HG02840 (cell line): ENCODE measurements at regions not wholly inside any gene's neighbourhood (a gene's known extent, or its start where the extent isn't known, plus 50 kb on each side); places are given as distances from the start of the nearest gene placed in this dataset.

Source experiments
- ATAC-seq: cut with Tn5 transposase; IDR thresholded peaks from one replicate; pipeline ENCODE4 v1.9.1; 2021; ENCODE audit warnings: mild to moderate bottlenecking, moderate library complexity, moderate number of reproducible peaks; ENCODE audit not compliant: unreplicated experiment, low FRiP score

GRCh38 chr2:14182227-14182946 is 450.1 kb upstream of the LRATD1 start:
- ATAC-seq, result no peak

- ATAC-seq, result no peak
Measured at GRCh38 chr2:14185906-14186305, 446.6 kb upstream of the LRATD1 start.

- no peak for ATAC-seq
Measured at GRCh38 chr2:14188446-14188845, 444.1 kb upstream of the LRATD1 start.

GRCh38 chr2:14189929-14190328 is 442.6 kb upstream of the LRATD1 start:
- no peak for ATAC-seq

DNA sequence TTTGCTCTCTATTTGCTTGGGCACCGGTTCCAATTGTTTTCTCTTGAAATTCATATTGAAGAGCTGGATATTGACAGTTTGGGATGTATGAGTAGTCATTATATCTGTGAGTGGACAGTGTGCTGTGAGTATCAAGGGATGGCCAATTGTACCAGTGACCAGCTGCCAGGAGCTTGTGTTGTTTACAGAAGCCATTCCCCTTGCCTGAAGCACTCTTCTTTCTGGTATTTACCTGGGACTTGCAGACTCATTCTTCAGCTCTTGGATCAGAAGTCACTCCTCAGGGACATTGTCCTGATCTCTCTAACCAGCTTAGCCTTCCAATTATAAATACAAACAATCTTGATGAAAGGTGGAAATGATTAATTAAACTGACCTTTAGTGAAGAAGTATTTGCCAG is 438.3 kb upstream of the LRATD1 start:
- ATAC-seq, result no peak

GRCh38 chr2:14197293-14197692 is 435.2 kb upstream of the LRATD1 start:
- no peak for ATAC-seq

DNA sequence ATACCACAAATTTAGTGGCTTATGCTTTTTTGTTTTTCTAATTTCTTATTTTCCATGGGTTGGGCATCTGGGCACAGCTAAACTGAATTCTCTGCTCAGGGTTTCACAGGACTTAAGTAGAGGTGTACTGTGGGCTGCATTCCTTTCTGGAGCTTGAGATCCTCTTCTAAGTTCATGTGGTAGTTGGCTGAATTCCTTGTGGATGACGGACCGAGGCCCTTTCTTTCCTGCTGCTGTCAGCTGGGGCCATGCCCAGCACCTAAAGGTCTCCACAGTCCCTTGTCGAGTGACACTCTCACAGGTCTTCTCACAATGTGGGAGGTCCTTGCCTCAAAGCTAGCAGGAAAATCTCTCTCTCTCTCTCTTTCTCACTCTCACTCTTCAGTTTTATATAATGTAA is 433.5 kb upstream of the LRATD1 start:
- no peak for ATAC-seq

DNA sequence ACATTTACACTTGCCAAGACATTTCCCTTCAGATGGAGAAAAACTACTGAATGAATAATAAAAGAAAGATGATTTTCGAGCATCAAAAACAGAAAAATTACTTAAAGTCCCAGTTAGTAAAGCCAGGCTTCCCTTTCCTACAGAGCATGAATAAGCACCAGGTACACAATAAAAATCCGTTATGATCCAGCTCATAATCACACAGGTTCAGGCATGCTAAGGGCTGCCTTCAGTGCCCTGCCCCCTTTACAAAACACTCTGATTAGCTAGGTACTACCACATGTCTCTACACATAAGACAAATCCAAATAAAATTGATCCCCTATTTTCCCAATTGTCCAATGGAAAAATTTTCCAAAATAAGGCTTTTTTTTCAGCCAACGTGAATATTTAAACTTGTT is 413.2 kb upstream of the LRATD1 start:
- ATAC-seq, result no peak

- no peak for ATAC-seq
Measured at GRCh38 chr2:14220101-14220500, 412.4 kb upstream of the LRATD1 start.

DNA sequence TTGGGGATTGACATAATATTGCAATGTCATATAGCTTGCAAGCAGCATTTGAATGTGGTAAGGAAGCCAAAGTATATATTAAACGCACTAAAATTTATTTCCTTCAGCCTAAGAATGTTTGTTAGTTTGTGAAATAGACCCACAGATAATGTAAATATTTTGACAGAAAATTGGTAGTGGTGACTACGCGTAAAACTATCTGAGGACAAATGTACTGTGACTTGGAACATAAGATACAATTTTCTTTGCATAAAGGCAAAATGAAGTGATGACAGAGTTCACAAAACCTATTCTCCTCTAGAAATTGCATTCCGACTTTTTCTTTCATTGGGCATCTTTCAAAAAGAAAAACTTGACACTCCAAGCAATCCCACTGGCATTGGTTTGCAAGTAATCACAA is 411.1 kb upstream of the LRATD1 start:
- ATAC-seq, result no peak

DNA sequence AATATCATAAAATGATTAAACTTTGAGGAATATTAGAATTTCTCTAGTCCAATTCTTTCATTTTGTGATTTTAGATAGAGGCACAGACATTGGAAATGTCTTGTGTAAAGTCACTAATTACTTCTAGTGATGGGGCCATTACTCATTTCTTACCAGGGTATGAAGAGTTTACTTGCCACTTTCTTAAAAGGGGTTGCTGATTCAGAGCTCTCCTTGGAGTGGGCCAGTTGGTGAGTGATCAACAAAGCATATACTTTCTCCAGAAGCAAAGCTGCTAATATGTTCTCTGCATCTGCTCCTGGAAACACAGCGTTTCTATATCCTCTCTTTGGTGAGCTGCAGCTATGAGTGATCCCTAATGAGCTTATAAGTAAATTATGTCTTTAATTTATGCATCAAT is 408.9 kb upstream of the LRATD1 start:
- no peak for ATAC-seq

DNA sequence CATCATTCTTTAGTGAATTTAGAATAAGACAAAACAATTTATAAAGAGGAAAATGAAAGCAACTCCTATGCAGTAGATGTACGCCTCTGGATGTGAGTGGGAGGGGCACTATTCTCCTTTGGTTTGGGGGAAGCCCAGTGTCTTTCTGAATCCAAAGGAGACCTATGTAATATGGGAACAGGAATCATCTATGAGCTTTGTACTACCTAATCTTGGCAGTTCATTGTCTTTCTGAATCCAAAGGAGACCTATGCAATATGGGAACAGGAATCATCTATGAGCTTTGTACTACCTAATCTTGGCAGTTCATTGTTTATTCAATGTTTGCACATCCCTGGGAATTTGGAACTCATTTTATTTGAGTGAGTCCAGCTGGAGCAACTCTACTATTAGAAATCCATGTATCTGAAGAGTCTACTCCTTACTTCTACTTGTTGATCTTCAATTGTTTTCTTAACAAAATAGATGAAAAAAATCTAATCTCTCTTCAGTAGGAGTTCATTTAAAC is 401.1 kb upstream of the LRATD1 start:
- no peak for ATAC-seq

GRCh38 chr2:14232217-14232616 is 400.3 kb upstream of the LRATD1 start:
- no peak for ATAC-seq

DNA sequence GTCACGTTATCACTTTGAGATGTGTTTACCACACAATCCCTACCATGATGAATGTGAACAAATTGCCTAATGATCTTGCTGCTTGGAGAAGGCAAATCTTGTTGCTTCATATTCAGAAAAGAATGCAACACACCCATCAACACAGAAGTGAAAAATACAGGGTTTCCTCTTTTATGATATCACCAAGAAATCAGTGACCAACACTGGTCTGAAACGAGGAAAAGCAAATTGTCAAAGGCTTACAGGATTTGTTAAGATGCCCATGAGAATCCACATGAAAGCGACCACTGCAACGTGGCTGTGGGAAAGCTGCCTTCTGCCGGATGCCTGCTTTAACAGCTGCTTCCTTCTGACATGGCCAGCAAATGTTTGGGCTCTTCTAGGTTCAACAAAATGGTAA is 397.6 kb upstream of the LRATD1 start:
- ATAC-seq, result no peak

GRCh38 chr2:14235667-14236066 is 396.9 kb upstream of the LRATD1 start:
- ATAC-seq, result no peak

GRCh38 chr2:14237902-14238301 is 394.6 kb upstream of the LRATD1 start:
- no peak for ATAC-seq

- no peak for ATAC-seq
Measured at GRCh38 chr2:14239605-14240004, 392.9 kb upstream of the LRATD1 start.

DNA sequence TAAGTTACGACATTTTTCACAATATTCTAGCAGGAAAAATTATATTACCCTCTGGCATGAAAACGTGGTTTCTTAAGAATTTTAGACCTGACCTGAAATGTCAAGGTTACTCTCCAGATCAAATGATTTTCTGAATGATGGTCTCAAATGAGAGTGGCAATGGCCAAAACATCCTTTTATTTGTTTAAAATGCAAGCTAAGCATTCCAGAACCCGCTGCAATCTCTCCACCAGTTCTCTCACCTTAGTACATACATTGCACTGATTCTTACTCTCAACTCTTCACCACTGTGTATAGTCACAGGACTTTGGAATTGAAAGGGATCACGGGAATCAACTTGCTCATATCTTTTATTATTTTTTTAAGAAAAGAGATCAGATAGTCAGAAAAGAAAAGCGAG is 391.6 kb upstream of the LRATD1 start:
- no peak for ATAC-seq

DNA sequence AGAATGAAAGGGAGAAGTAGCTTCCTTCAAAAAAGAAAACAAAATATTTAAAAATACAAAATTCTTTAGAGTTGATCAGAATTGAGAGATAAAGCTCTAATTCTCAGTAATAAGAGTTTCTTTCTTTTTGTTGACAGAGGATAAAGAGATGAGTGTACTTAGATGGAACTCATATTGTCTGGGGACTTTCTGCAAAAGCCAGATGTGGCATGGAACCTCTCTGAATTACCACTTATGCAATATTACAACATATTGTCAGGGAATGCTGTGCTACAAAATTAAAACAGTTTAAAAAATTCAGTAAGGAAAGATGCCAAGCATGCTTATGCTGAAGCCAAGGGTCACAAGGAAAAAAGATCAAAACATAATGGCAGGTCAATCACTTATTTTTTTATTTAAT is 386.6 kb upstream of the LRATD1 start:
- no peak for ATAC-seq

- no peak for ATAC-seq
Measured at GRCh38 chr2:14255135-14255820, 377.2 kb upstream of the LRATD1 start.

DNA sequence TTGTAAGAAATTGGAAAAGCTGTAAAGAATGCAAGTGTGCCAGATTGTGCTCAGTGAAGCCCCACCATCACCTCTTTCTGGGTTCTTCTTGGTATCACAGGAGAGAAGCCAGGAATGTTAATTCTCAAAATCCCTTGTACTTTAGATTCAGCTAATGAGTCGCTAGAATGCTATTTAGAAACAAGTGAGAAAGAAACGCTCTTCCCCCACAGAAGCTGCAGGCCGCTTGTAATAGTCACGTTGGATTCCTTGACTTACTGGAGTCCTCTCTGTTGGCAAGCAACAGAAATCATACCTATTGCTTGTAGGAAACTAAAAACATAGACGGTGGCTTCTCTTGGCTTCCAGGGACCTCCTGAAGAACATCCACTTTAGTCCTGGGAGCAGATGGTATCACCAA is 375.6 kb upstream of the LRATD1 start:
- ATAC-seq, result no peak
